T-helper 1 cell treated with Interleukin-12 subunit alpha and Interleukin-12 subunit beta and Interleukin-4 antibody, amounts not matched to agents 30 μg/mL and 1 μg/mL, for 36 hours (primary cell): ENCODE measurements at regions not wholly inside any gene's neighbourhood (a gene's known extent, or its start where the extent isn't known, plus 50 kb on each side); places are given as distances from the start of the nearest gene placed in this dataset.

ENCODE experiments used
- H3K27ac Mint-ChIP-seq: one replicate; pipeline ENCODE4 v1.8.0; 2021; ENCODE audit warnings: mild to moderate bottlenecking, mixed read lengths
- H3K27me3 Mint-ChIP-seq: one replicate; pipeline ENCODE4 v1.8.0; 2021; ENCODE audit warnings: low read depth, mixed read lengths
- H3K36me3 Mint-ChIP-seq: one replicate; pipeline ENCODE4 v1.8.0; 2021; ENCODE audit warnings: low read depth, mixed read lengths
- H3K4me1 Mint-ChIP-seq: one replicate; pipeline ENCODE4 v1.8.0; 2021; ENCODE audit warnings: low read depth, mixed read lengths
- H3K4me3 Mint-ChIP-seq: one replicate; pipeline ENCODE4 v1.8.0; 2021; ENCODE audit warnings: mild to moderate bottlenecking, moderate library complexity, mixed read lengths
- H3K9me3 Mint-ChIP-seq: one replicate; pipeline ENCODE4 v1.8.0; 2021; ENCODE audit warnings: mixed read lengths

- Mint-ChIP-seq H3K27ac (no peak overlapping the region), H3K9me3 (no peaks in the 10 kb centered on the region), H3K4me1 (no peaks in the 10 kb centered on the region), H3K27me3 (no peaks in the 10 kb centered on the region), H3K4me3 (no peak overlapping the region), H3K36me3 (no peaks in the 10 kb centered on the region)
These were observed 194.7 kb downstream of the GALR1 start for GRCh38 chr18:77444385-77444784.

DNA sequence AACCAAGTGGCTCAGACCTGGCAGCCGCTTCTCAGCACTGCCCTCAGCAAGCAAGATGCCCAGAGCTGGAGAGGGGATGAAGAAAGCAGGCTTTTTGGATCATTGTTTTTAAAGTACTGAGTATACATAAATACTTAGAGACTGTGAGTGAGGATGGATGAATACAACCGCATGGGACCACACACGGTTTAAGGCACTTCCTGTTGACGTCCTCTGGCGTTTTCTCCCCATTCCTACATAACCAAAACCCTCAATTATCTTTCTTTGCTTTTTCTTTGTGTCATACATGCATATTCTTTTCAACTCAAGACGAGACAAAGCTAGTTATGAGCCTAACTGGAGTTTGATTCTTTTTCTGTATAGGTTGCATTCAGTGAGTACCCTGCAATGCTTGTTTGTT lies 198.4 kb downstream of the GALR1 start:
- Mint-ChIP-seq H3K4me1 (no peaks in the 10 kb centered on the region), H3K27ac (no peak overlapping the region), H3K9me3 (no peaks in the 10 kb centered on the region), H3K36me3 (no peaks in the 10 kb centered on the region), H3K27me3 (no peaks in the 10 kb centered on the region), H3K4me3 (no peak overlapping the region)

GRCh38 chr18:77455004-77455403 lies 205.4 kb downstream of the GALR1 start:
- Mint-ChIP-seq H3K27me3 (no peaks in the 10 kb centered on the region), H3K9me3 (no peaks in the 10 kb centered on the region), H3K36me3 (no peaks in the 10 kb centered on the region), H3K4me3 (no peak overlapping the region), H3K27ac (no peak overlapping the region), H3K4me1 (no peaks in the 10 kb centered on the region)

DNA sequence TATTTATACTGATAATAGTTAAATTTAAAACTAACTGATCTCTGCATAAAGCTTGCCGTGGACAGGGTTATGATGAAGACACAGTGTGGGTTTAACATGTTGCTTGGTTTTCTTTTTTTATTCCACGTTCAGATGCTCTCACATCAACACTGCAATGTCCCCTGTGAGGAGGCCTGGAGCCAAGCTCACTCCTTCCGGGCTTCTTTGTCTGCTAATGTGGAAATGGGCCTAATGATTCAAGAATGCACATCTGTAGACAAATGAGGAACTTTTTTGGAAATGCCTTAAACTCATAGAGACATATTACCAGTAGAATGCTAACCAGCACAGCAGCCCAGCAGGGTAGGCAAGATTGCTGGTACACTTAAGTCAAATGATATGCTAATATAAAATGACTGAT lies 208.0 kb downstream of the GALR1 start:
- Mint-ChIP-seq H3K36me3 (no peaks in the 10 kb centered on the region), H3K9me3 (no peaks in the 10 kb centered on the region), H3K27ac (no peak overlapping the region)

GRCh38 chr18:77461062-77461688 lies 211.5 kb downstream of the GALR1 start:
- Mint-ChIP-seq H3K4me1 (no peaks in the 10 kb centered on the region), H3K9me3 (no peaks in the 10 kb centered on the region), H3K36me3 (no peaks in the 10 kb centered on the region), H3K27ac (no peak overlapping the region), H3K27me3 (peaks cover 10% of the 10 kb centered on the region), H3K4me3 (no peak overlapping the region)

More for the DNA sequence above, 208.0 kb downstream of the GALR1 start:
- peaks cover 1% of the 10 kb centered on the region for H3K27me3 Mint-ChIP-seq
- H3K4me1 Mint-ChIP-seq = no peaks in the 10 kb centered on the region
- no peak overlapping the region for H3K4me3 Mint-ChIP-seq

GRCh38 chr18:77464917-77465316 lies 215.3 kb downstream of the GALR1 start:
- no peak overlapping the region for H3K4me3 Mint-ChIP-seq

GRCh38 chr18:77466890-77467289 lies 217.2 kb downstream of the GALR1 start:
- H3K9me3 Mint-ChIP-seq = no peaks in the 10 kb centered on the region
- no peak overlapping the region for H3K27ac Mint-ChIP-seq
- no peaks in the 10 kb centered on the region for H3K36me3 Mint-ChIP-seq
- H3K27me3 Mint-ChIP-seq = peaks cover 22% of the 10 kb centered on the region
- no peaks in the 10 kb centered on the region for H3K4me1 Mint-ChIP-seq
- H3K4me3 Mint-ChIP-seq = no peak overlapping the region

More at GRCh38 chr18:77464917-77465316, 215.3 kb downstream of the GALR1 start:
- no peaks in the 10 kb centered on the region for H3K4me1 Mint-ChIP-seq
- peaks cover 17% of the 10 kb centered on the region for H3K27me3 Mint-ChIP-seq
- H3K9me3 Mint-ChIP-seq = no peaks in the 10 kb centered on the region
- H3K36me3 Mint-ChIP-seq = no peaks in the 10 kb centered on the region
- no peak overlapping the region for H3K27ac Mint-ChIP-seq

- Mint-ChIP-seq H3K36me3 (no peaks in the 10 kb centered on the region), H3K9me3 (no peaks in the 10 kb centered on the region), H3K27me3 (peaks cover 12% of the 10 kb centered on the region), H3K4me3 (no peak overlapping the region), H3K27ac (no peak overlapping the region), H3K4me1 (no peaks in the 10 kb centered on the region)
These were observed 219.5 kb downstream of the GALR1 start for GRCh38 chr18:77469131-77469530.

- H3K9me3 Mint-ChIP-seq = no peaks in the 10 kb centered on the region
- no peak overlapping the region for H3K4me3 Mint-ChIP-seq
- H3K36me3 Mint-ChIP-seq = no peaks in the 10 kb centered on the region
- H3K27ac Mint-ChIP-seq = no peak overlapping the region
- no peaks in the 10 kb centered on the region for H3K4me1 Mint-ChIP-seq
- peaks cover 15% of the 10 kb centered on the region for H3K27me3 Mint-ChIP-seq
These were observed 221.1 kb downstream of the GALR1 start for GRCh38 chr18:77470569-77471413.

DNA sequence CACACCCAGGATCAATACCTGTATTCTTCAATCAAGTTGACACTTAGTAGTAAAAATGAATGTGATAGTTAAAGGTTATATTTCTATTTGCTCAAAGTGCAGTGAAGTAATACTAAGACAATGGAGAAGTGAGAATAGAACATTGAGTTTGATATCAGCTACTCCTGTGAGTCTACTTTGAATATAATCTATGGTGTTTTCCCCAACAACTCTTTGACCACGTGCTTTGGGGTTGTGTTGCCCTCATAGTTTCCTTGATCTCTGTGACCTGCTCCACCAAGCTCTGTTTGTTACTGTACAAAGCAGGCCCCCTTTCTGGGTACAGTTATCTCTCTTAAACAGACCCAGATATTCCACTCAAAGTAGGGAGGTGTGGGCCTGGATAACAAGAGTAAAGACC lies 222.9 kb downstream of the GALR1 start:
- Mint-ChIP-seq H3K4me1 (no peaks in the 10 kb centered on the region), H3K27me3 (peaks cover 11% of the 10 kb centered on the region), H3K9me3 (no peaks in the 10 kb centered on the region), H3K36me3 (no peaks in the 10 kb centered on the region), H3K4me3 (no peak overlapping the region), H3K27ac (no peak overlapping the region)

- Mint-ChIP-seq H3K27ac (no peak overlapping the region), H3K27me3 (peaks cover 3% of the 10 kb centered on the region), H3K4me1 (no peaks in the 10 kb centered on the region), H3K4me3 (no peak overlapping the region), H3K36me3 (no peaks in the 10 kb centered on the region), H3K9me3 (no peaks in the 10 kb centered on the region)
These were observed 229.2 kb downstream of the GALR1 start for GRCh38 chr18:77478646-77479442.

GRCh38 chr18:77481541-77481940 lies 231.9 kb downstream of the GALR1 start:
- Mint-ChIP-seq H3K4me3 (no peak overlapping the region), H3K27me3 (no peaks in the 10 kb centered on the region), H3K36me3 (no peaks in the 10 kb centered on the region), H3K27ac (no peak overlapping the region), H3K4me1 (no peaks in the 10 kb centered on the region), H3K9me3 (no peaks in the 10 kb centered on the region)

DNA sequence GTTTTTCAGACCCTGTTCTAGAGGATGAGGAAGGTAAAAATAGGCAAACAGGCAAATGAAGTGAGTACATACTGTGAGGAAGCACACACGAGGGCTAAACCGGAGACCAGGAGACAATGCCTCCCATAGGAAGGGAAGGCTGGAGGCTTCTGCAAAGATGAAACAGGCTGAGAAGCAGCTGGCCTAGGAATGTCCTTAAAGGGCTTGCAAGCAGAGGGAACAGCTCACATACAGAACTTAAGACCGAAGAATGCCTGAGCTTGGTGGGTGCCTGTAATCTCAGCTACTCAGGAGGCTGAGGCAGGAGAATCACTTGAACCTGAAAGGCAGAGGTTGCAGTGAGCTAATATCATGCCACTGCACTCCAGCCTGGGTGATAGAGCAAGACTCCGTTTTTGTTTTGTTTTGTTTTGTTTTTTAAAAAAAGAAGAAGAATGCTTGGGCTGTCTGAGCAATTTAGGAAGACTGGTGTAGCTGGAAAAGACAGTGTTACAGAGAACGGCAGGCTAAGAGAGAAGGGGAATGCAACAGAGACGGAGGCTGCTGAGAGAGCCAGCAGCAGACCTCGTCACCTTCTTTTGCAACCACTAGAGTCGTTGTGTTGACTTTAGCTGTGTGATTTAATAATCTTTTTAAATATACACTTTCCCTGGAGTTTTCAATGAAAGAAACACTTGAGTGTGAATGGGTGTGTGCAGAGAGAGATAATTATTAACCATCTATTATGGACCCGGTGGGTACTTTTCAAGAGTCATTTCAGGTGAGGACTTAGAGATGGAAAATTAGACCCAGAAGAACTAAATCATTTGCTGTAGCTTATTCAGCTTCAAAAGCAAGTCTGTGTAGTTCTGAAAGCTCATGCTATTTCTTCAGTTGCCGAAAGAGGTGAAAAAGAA lies 232.8 kb downstream of the GALR1 start:
- Mint-ChIP-seq H3K9me3 (no peaks in the 10 kb centered on the region), H3K27me3 (no peaks in the 10 kb centered on the region), H3K4me1 (no peaks in the 10 kb centered on the region), H3K4me3 (no peak overlapping the region), H3K36me3 (no peaks in the 10 kb centered on the region), H3K27ac (no peak overlapping the region)

GRCh38 chr18:77486985-77487384 lies 237.3 kb downstream of the GALR1 start:
- no peaks in the 10 kb centered on the region for H3K36me3 Mint-ChIP-seq
- no peaks in the 10 kb centered on the region for H3K27me3 Mint-ChIP-seq

More at GRCh38 chr18:77486985-77487384, 237.3 kb downstream of the GALR1 start:
- Mint-ChIP-seq H3K27ac (no peak overlapping the region), H3K4me1 (no peaks in the 10 kb centered on the region), H3K4me3 (no peak overlapping the region), H3K9me3 (no peaks in the 10 kb centered on the region)
